NB4 (cell line): ENCODE measurements at regions not wholly inside any gene's neighbourhood (a gene's known extent, or its start where the extent isn't known, plus 50 kb on each side); places are given as distances from the start of the nearest gene placed in this dataset.

Experiments
- MYC ChIP-seq: IDR thresholded peaks from 2 replicates; pipeline ENCODE4 v1.6.1; 2011; ENCODE audit warnings: low read depth, low read length
- POLR2A ChIP-seq: IDR thresholded peaks from 2 replicates; pipeline ENCODE4 v1.6.1; 2011; ENCODE audit warnings: mild to moderate bottlenecking; ENCODE audit not compliant: insufficient read length; ENCODE audit errors: extremely low read depth
- TF ChIP-seq, protein P1 (sequence below): IDR thresholded peaks from one replicate; pipeline ENCODE4 v1.5.1; 2012; ENCODE audit warnings: low read depth, low read length
- TF ChIP-seq, protein P2 (sequence below): IDR thresholded peaks from 2 replicates; pipeline ENCODE4 v1.6.1; 2011; ENCODE audit warnings: low read depth, low read length

DNA sequence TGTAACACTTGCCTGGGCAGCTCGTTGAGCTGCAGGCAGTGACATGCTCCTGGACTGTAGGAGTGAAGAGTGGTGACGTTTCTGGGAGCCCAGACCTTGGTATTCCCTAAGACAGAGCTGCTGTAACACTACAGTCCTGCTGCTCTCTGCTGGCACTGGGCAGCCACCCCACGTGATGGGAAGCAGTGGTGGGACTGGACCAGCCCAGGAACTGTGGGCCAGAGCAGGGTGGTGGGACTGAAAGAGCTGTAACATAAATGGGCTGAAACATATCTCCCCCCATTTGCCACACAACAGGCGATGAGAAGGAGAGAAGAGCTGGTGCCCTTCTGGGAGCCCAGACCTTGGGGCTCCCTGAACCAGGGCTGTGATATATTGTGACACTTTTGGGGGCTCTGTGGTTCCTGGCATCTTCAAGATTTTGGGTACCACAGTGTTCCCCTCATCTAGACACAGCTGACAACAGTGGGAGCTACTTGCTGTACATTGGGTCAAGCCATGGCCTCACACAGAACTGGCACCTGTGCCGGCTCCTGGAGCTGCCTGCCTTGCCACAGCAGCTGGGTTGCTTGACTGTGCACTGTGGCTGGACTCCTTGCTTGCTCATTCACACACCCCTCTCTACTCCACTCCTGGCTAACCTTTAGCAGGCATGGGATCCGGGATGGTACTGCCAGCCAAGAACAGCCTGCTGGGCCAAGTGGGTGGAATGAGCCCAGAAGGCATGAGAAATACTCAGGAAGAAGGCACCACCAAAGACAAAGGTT lies 161.3 kb upstream of the PCDH15 start:
- TF ChIP-seq, protein P1, sequence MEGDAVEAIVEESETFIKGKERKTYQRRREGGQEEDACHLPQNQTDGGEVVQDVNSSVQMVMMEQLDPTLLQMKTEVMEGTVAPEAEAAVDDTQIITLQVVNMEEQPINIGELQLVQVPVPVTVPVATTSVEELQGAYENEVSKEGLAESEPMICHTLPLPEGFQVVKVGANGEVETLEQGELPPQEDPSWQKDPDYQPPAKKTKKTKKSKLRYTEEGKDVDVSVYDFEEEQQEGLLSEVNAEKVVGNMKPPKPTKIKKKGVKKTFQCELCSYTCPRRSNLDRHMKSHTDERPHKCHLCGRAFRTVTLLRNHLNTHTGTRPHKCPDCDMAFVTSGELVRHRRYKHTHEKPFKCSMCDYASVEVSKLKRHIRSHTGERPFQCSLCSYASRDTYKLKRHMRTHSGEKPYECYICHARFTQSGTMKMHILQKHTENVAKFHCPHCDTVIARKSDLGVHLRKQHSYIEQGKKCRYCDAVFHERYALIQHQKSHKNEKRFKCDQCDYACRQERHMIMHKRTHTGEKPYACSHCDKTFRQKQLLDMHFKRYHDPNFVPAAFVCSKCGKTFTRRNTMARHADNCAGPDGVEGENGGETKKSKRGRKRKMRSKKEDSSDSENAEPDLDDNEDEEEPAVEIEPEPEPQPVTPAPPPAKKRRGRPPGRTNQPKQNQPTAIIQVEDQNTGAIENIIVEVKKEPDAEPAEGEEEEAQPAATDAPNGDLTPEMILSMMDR, result no peak
- TF ChIP-seq POLR2A, result no peak
- TF ChIP-seq MYC, result no peak
- TF ChIP-seq, protein P2, sequence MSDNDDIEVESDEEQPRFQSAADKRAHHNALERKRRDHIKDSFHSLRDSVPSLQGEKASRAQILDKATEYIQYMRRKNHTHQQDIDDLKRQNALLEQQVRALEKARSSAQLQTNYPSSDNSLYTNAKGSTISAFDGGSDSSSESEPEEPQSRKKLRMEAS, result no peak
